ENCODE measurements at regions not wholly inside any gene's neighbourhood (a gene's known extent, or its start where the extent isn't known, plus 50 kb on each side); places are given as distances from the start of the nearest gene placed in this dataset.

DNA sequence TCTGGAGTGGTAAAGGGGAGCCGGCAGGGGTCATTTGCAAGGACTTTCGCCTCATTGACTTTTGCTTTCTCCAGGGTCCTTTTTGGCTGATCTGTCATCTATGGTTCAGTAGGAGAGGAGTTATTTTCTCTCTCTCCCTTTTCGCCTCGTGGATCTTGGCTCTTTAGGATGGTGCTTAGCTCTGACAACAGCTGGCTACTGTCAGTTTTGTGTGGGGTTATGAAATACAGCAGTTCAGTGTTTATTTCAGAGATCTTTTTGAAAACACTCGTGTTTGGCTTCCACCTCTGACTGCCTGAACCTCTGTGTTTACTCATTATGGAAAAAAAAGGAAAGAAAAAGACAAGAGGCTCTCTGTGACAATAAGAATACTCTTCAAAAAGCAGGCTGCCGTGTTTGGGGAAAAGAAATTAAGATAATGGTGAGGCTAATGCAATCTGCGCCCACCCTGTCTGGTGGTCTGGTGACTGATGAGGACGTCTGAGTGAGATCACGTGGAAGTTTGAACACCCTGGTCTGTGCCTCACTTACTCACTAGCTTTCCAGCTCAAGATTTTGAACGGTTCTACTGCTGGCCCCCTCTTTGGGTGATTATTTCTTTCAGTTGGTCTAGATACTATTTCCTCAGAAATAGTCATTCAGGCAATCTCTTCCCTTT is 567.7 kb downstream of the CAAP1 start:
- no peak for TF ChIP-seq TAF1 (IDR thresholded peaks at IDR 0.05; ENCODE audit: borderline replicate concordance, insufficient read depth, low read length)
- no peak for TF ChIP-seq POLR2AphosphoS5 (IDR thresholded peaks at IDR 0.05; ENCODE audit: low read depth, low read length)
- no peak for TF ChIP-seq SIN3A (IDR thresholded peaks at IDR 0.05; ENCODE audit: borderline replicate concordance, insufficient read depth, low read length)
- TF ChIP-seq FOXP2 (optimal IDR thresholded peaks at IDR 0.05; ENCODE audit: borderline replicate concordance, extremely low read depth, extremely low read length, insufficient read depth), result no peak
- TF ChIP-seq, protein P1, sequence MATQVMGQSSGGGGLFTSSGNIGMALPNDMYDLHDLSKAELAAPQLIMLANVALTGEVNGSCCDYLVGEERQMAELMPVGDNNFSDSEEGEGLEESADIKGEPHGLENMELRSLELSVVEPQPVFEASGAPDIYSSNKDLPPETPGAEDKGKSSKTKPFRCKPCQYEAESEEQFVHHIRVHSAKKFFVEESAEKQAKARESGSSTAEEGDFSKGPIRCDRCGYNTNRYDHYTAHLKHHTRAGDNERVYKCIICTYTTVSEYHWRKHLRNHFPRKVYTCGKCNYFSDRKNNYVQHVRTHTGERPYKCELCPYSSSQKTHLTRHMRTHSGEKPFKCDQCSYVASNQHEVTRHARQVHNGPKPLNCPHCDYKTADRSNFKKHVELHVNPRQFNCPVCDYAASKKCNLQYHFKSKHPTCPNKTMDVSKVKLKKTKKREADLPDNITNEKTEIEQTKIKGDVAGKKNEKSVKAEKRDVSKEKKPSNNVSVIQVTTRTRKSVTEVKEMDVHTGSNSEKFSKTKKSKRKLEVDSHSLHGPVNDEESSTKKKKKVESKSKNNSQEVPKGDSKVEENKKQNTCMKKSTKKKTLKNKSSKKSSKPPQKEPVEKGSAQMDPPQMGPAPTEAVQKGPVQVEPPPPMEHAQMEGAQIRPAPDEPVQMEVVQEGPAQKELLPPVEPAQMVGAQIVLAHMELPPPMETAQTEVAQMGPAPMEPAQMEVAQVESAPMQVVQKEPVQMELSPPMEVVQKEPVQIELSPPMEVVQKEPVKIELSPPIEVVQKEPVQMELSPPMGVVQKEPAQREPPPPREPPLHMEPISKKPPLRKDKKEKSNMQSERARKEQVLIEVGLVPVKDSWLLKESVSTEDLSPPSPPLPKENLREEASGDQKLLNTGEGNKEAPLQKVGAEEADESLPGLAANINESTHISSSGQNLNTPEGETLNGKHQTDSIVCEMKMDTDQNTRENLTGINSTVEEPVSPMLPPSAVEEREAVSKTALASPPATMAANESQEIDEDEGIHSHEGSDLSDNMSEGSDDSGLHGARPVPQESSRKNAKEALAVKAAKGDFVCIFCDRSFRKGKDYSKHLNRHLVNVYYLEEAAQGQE (IDR thresholded peaks at IDR 0.05; ENCODE audit: insufficient read depth in 1 of 2, low read depth in 2 of 2, low read length in 2 of 2), result no peak

GRCh38 chr9:26321935-26322334 is 570.7 kb downstream of the CAAP1 start:
- TF ChIP-seq FOXP2 (optimal IDR thresholded peaks at IDR 0.05; ENCODE audit: borderline replicate concordance, extremely low read depth, extremely low read length, insufficient read depth), result no peak
- TF ChIP-seq, protein P1 (IDR thresholded peaks at IDR 0.05; ENCODE audit: insufficient read depth in 1 of 2, low read depth in 2 of 2, low read length in 2 of 2), result no peak
- no peak for TF ChIP-seq TAF1 (IDR thresholded peaks at IDR 0.05; ENCODE audit: borderline replicate concordance, insufficient read depth, low read length)
- TF ChIP-seq POLR2AphosphoS5 (IDR thresholded peaks at IDR 0.05; ENCODE audit: low read depth, low read length), result no peak
- no peak for TF ChIP-seq SIN3A (IDR thresholded peaks at IDR 0.05; ENCODE audit: borderline replicate concordance, insufficient read depth, low read length)

DNA sequence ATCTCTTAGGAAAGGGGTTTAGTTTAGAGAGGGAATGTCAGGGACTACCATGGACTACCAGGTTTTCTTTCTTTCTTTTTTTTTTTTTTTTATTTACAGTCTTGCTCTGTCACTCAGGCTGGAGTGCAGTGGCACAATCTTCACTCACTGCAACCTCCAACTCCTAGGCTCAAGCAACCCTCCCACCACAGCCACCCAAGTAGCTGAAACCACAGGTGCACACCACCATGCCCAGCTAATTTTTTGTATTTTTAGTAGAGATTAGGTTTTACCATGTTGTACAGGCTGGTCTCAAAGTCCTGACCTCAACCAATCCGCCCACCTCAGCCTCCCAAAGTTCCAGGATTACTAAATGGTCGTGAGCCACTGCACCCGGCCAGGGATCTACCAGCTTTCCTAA is 572.7 kb downstream of the CAAP1 start:
- no peak for TF ChIP-seq TAF1 (IDR thresholded peaks at IDR 0.05; ENCODE audit: borderline replicate concordance, insufficient read depth, low read length)
- TF ChIP-seq, protein P1 (IDR thresholded peaks at IDR 0.05; ENCODE audit: insufficient read depth in 1 of 2, low read depth in 2 of 2, low read length in 2 of 2), result no peak
- TF ChIP-seq FOXP2 (optimal IDR thresholded peaks at IDR 0.05; ENCODE audit: borderline replicate concordance, extremely low read depth, extremely low read length, insufficient read depth), result no peak

GRCh38 chr9:26313108-26313507 is 579.5 kb downstream of the CAAP1 start:
- TF ChIP-seq POLR2AphosphoS5 (IDR thresholded peaks at IDR 0.05; ENCODE audit: low read depth, low read length) (no peak), SIN3A (IDR thresholded peaks at IDR 0.05; ENCODE audit: borderline replicate concordance, insufficient read depth, low read length) (no peak), TAF1 (IDR thresholded peaks at IDR 0.05; ENCODE audit: borderline replicate concordance, insufficient read depth, low read length) (no peak), FOXP2 (optimal IDR thresholded peaks at IDR 0.05; ENCODE audit: borderline replicate concordance, extremely low read depth, extremely low read length, insufficient read depth) (no peak)
- TF ChIP-seq, protein P1 (IDR thresholded peaks at IDR 0.05; ENCODE audit: insufficient read depth in 1 of 2, low read depth in 2 of 2, low read length in 2 of 2), result no peak

Measured in PFSK-1 (cell line).